ENCODE measurements at regions not wholly inside any gene's neighbourhood (a gene's known extent, or its start where the extent isn't known, plus 50 kb on each side); places are given as distances from the start of the nearest gene placed in this dataset.

- H3K27me3 Mint-ChIP-seq: peaks cover 8% of the 10 kb centered on the region
- peaks cover 2% of the 10 kb centered on the region for H3K4me1 Mint-ChIP-seq
- no peak overlapping the region for H3K4me3 Mint-ChIP-seq
- H3K36me3 Mint-ChIP-seq: no peaks in the 10 kb centered on the region
- no peak overlapping the region for H3K27ac Mint-ChIP-seq
- no peaks in the 10 kb centered on the region for H3K9me3 Mint-ChIP-seq
- DNase-seq: no peak
Measured at GRCh38 chr10:118506671-118507590, 88.5 kb downstream of the PRLHR start.

DNA sequence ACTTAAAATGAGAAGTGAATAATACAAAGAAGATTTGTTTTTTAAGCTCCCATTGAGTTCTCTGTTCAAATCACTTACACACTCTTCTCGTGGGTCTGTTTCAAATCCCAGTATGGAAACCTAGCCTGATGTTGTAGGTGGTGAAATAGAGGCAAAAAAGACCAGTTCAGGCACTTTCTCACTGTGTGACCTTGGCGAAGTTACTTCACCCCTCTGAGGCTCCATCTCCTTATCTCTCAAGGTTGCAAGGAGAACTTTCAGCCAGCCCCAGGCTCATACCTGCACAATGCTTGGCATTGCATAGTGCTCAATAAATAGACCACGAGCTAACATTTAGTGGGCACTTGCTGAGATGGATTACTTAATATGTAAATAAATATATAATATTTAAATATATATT, 90.1 kb downstream of the PRLHR start:
- Mint-ChIP-seq H3K27me3 (peaks cover 5% of the 10 kb centered on the region), H3K4me1 (peaks cover 2% of the 10 kb centered on the region), H3K27ac (no peak overlapping the region), H3K4me3 (no peak overlapping the region), H3K36me3 (no peaks in the 10 kb centered on the region), H3K9me3 (no peaks in the 10 kb centered on the region)
- DNase-seq: no peak

GRCh38 chr10:118504467-118505205, 90.8 kb downstream of the PRLHR start:
- peaks cover 8% of the 10 kb centered on the region for H3K27me3 Mint-ChIP-seq
- DNase-seq: no peak
- H3K4me1 Mint-ChIP-seq: peaks cover 2% of the 10 kb centered on the region
- no peaks in the 10 kb centered on the region for H3K9me3 Mint-ChIP-seq
- no peak overlapping the region for H3K27ac Mint-ChIP-seq
- no peaks in the 10 kb centered on the region for H3K36me3 Mint-ChIP-seq
- H3K4me3 Mint-ChIP-seq: no peak overlapping the region

GRCh38 chr10:118504044-118504443, 91.4 kb downstream of the PRLHR start:
- Mint-ChIP-seq H3K36me3 (no peaks in the 10 kb centered on the region), H3K27ac (no peak overlapping the region), H3K9me3 (no peaks in the 10 kb centered on the region), H3K4me1 (peaks cover 2% of the 10 kb centered on the region), H3K27me3 (peaks cover 10% of the 10 kb centered on the region), H3K4me3 (no peak overlapping the region)
- no peak for DNase-seq

- Mint-ChIP-seq H3K9me3 (no peaks in the 10 kb centered on the region), H3K27ac (no peak overlapping the region), H3K36me3 (no peaks in the 10 kb centered on the region), H3K4me1 (peaks cover 2% of the 10 kb centered on the region), H3K4me3 (no peak overlapping the region), H3K27me3 (peaks cover 10% of the 10 kb centered on the region)
- DNase-seq: no peak
Measured at GRCh38 chr10:118503192-118503591, 92.3 kb downstream of the PRLHR start.

DNA sequence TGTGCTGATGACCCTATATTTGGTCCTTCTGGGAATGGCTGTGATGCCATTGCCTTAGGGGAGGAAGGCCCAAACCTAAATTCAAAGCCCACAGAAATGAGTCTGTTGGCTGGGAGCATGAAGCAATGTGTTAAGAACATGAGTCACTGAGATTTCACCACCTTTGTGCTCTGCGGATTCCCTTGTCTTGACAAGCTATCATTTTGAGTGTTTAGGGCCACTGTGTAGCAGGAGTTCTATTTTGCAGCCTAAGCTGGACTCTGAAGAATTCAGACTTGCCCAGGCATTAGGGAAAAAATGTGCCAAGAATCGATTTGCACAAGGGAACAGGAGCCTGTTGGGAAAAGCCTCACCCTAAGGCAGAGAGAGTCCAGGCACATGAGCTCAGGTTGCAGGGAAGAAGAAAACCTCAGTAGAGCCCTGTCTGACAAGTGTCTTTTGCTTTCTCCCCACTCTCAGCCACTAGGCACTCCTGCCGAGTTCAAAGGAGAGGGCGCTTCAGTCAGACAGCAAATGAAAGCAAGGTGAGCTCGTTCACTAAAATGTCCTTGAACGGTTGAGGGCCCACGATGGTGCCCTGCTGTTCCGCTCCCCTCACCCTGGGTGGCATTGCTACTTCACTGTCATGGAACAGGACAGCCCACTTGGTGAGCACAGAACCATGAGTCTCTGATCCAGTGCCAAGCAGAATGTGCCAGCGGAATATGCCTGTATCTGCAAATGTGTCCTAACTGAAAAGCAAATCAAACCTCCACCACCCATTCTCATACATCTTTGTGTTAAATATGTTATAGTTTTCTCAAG, 93.6 kb downstream of the PRLHR start:
- peaks cover 23% of the 10 kb centered on the region for H3K27me3 Mint-ChIP-seq
- H3K9me3 Mint-ChIP-seq: no peaks in the 10 kb centered on the region
- H3K27ac Mint-ChIP-seq: no peak overlapping the region
- H3K4me1 Mint-ChIP-seq: peaks cover 2% of the 10 kb centered on the region
- H3K4me3 Mint-ChIP-seq: no peak overlapping the region
- no peak for DNase-seq
- H3K36me3 Mint-ChIP-seq: no peaks in the 10 kb centered on the region

- peaks cover 4% of the 10 kb centered on the region for H3K4me1 Mint-ChIP-seq
- no peak for DNase-seq
- no peaks in the 10 kb centered on the region for H3K9me3 Mint-ChIP-seq
- H3K36me3 Mint-ChIP-seq: no peaks in the 10 kb centered on the region
- no peak overlapping the region for H3K4me3 Mint-ChIP-seq
- H3K27ac Mint-ChIP-seq: no peak overlapping the region
- H3K27me3 Mint-ChIP-seq: peaks cover 30% of the 10 kb centered on the region
Measured at GRCh38 chr10:118501171-118501570, 94.3 kb downstream of the PRLHR start.

- no peak for DNase-seq
- Mint-ChIP-seq H3K36me3 (no peaks in the 10 kb centered on the region), H3K4me1 (peaks cover 6% of the 10 kb centered on the region), H3K27ac (no peak overlapping the region), H3K4me3 (no peak overlapping the region), H3K9me3 (no peaks in the 10 kb centered on the region), H3K27me3 (peaks cover 31% of the 10 kb centered on the region)
Measured at GRCh38 chr10:118500477-118501104, 94.9 kb downstream of the PRLHR start.

- Mint-ChIP-seq H3K4me1 (peaks cover 9% of the 10 kb centered on the region), H3K27ac (no peak overlapping the region), H3K36me3 (no peaks in the 10 kb centered on the region), H3K9me3 (no peaks in the 10 kb centered on the region), H3K27me3 (peaks cover 31% of the 10 kb centered on the region), H3K4me3 (no peak overlapping the region)
- no peak for DNase-seq
Measured at GRCh38 chr10:118499186-118499585, 96.3 kb downstream of the PRLHR start.

DNA sequence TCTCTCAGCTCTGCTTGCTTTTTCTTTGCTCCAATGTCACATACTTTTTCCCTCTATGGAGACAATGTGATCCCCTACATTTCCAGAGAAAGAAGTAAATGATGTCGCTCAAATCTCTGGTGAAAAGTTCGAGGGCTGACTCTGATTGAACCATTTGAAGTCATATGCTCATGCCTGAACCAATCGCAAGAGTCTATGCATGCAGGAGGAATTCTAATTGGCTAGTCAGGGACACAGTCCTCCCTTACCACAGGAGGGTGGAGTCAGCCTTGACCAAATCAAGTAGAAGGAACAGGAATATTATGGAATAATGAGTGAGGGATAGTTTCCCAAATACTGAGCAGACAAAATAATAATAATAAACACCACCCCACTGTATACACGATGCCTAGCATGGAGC, 96.8 kb downstream of the PRLHR start:
- H3K27me3 Mint-ChIP-seq: peaks cover 26% of the 10 kb centered on the region
- DNase-seq: no peak
- no peaks in the 10 kb centered on the region for H3K36me3 Mint-ChIP-seq
- H3K4me1 Mint-ChIP-seq: peaks cover 8% of the 10 kb centered on the region
- H3K27ac Mint-ChIP-seq: no peak overlapping the region
- H3K4me3 Mint-ChIP-seq: no peak overlapping the region
- no peaks in the 10 kb centered on the region for H3K9me3 Mint-ChIP-seq

GRCh38 chr10:118497227-118497626, 98.2 kb downstream of the PRLHR start:
- no peak for DNase-seq
- Mint-ChIP-seq H3K27me3 (peaks cover 26% of the 10 kb centered on the region), H3K9me3 (no peaks in the 10 kb centered on the region), H3K27ac (no peak overlapping the region), H3K4me1 (peaks cover 8% of the 10 kb centered on the region), H3K4me3 (no peak overlapping the region), H3K36me3 (no peaks in the 10 kb centered on the region)

DNA sequence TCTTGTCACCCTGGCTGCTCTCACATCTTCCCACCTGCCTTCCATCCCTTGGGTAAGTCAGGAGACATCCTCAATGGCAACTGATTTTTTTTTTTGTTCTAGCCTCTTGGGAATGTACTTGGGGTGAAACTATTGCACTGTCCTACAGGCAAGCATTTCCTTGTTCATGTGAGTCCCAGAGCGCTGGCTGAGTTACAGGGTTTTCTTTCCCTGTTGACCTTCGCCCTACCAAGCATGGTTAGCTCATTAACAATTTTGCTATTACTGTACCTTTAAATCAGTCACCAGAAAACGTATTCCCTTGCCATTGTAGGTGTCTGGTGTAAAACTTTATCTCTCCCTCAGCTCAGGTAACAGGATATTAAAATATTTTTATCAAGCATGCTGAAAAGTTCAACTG, 98.9 kb downstream of the PRLHR start:
- Mint-ChIP-seq H3K27ac (no peak overlapping the region), H3K4me1 (peaks cover 8% of the 10 kb centered on the region), H3K36me3 (no peaks in the 10 kb centered on the region), H3K27me3 (peaks cover 26% of the 10 kb centered on the region), H3K9me3 (no peaks in the 10 kb centered on the region), H3K4me3 (no peak overlapping the region)
- no peak for DNase-seq

DNA sequence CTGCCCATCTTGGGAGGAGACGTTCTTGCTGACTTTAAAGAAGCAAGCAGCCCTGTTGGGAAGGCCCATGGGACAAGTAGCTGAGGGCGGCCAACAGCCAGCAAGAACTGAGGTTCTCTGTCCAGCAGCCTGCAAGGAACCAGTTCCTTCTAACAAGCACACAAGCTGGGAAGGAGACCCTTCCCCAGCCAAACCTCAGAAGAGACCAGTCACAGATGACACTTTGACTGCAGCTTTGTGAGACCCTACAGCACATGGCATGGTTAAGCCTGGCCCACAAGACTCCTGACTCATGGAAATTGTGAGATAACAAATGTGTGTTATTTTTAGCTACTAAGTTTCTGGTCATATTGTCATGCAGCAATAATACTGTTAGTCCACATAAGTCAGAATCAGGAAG, 99.9 kb downstream of the PRLHR start:
- H3K36me3 Mint-ChIP-seq: no peaks in the 10 kb centered on the region
- no peak for DNase-seq
- H3K4me1 Mint-ChIP-seq: peaks cover 8% of the 10 kb centered on the region
- peaks cover 26% of the 10 kb centered on the region for H3K27me3 Mint-ChIP-seq
- H3K4me3 Mint-ChIP-seq: no peak overlapping the region
- no peak overlapping the region for H3K27ac Mint-ChIP-seq
- peaks cover 7% of the 10 kb centered on the region for H3K9me3 Mint-ChIP-seq

GRCh38 chr10:118491055-118491454, 104.4 kb downstream of the PRLHR start:
- no peak for DNase-seq
- Mint-ChIP-seq H3K9me3 (peaks cover 14% of the 10 kb centered on the region), H3K4me1 (peaks cover 5% of the 10 kb centered on the region), H3K4me3 (no peak overlapping the region), H3K36me3 (no peaks in the 10 kb centered on the region), H3K27ac (no peak overlapping the region), H3K27me3 (no peaks in the 10 kb centered on the region)
